Prostate gland (tissue), 2 donors: ENCODE measurements at regions not wholly inside any gene's neighbourhood (a gene's known extent, or its start where the extent isn't known, plus 50 kb on each side); places are given as distances from the start of the nearest gene placed in this dataset.

Experiments
- POLR2A ChIP-seq: fragments of 450-650 bp; IDR thresholded peaks from one replicate; pipeline ENCODE4 v1.6.1; 2016; ENCODE audit warnings: antibody characterized with exemption, mild to moderate bottlenecking
- POLR2AphosphoS5 ChIP-seq: sonication (generic); formaldehyde crosslinking; IDR thresholded peaks from one replicate; pipeline ENCODE4 v1.6.1; 2017; ENCODE audit warnings: antibody characterized with exemption
- TF ChIP-seq, protein P1 (sequence below), 4 experiments: fragments of 200-600 bp in 2 of 4; fragments of 450-650 bp in 2 of 4; sonication (generic) in 2 of 4; IDR thresholded peaks; 1 replicate in 3 of 4; 2 replicates in 1 of 4; pipeline ENCODE4 v1.5.1; 2016 to 2019; ENCODE audit warnings: antibody characterized with exemption in 4 of 4, mild to moderate bottlenecking in 2 of 4, moderate library complexity in 2 of 4

- TF ChIP-seq, protein P1, sequence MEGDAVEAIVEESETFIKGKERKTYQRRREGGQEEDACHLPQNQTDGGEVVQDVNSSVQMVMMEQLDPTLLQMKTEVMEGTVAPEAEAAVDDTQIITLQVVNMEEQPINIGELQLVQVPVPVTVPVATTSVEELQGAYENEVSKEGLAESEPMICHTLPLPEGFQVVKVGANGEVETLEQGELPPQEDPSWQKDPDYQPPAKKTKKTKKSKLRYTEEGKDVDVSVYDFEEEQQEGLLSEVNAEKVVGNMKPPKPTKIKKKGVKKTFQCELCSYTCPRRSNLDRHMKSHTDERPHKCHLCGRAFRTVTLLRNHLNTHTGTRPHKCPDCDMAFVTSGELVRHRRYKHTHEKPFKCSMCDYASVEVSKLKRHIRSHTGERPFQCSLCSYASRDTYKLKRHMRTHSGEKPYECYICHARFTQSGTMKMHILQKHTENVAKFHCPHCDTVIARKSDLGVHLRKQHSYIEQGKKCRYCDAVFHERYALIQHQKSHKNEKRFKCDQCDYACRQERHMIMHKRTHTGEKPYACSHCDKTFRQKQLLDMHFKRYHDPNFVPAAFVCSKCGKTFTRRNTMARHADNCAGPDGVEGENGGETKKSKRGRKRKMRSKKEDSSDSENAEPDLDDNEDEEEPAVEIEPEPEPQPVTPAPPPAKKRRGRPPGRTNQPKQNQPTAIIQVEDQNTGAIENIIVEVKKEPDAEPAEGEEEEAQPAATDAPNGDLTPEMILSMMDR (IDR thresholded peaks at IDR 0.05), result no peak
- TF ChIP-seq POLR2A, result no peak
- no peak for TF ChIP-seq POLR2AphosphoS5
Observed at GRCh38 chr22:35479359-35479758, 61.3 kb upstream of the RASD2 start.
